NCI-H1105 treated with DMSO at 0.1 percent for 48 hours (cell line): ENCODE measurements at regions not wholly inside any gene's neighbourhood (a gene's known extent, or its start where the extent isn't known, plus 50 kb on each side); places are given as distances from the start of the nearest gene placed in this dataset.

ENCODE experiments used
- DNase-seq: peaks from one replicate; lab custom pipeline; 2025; lab: John Stamatoyannopoulos, UW

- no peak for DNase-seq
These were observed 228.0 kb downstream of the FOXL1 start for GRCh38 chr16:86806181-86806837.

DNA sequence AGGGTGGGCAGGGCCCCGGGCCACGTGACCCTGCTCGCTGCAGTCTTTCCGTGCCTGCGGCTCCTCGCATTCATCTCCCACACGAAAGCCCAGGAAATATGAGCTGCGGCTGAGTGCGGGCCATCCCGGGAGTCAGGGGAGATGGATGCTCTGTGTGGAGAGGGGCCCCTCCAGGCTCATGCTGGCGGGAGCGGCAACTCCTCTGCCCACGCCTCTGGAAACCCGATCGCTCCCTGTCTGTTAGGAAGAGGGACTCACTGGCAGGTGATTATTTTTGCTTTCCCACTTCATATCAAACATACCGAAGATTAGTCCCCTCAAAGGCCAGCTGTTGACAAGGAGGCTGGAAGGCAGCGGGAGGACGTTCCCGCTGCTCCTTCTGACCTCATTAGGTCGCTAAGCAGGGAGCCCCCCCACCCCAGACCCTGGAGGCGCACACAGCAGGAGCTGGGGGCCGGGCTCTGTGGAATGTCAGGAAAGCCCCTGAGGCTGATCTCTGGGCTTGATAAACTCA is 228.5 kb downstream of the FOXL1 start:
- DNase-seq, result peak; percentile 12

GRCh38 chr16:86808863-86809444 is 230.6 kb downstream of the FOXL1 start:
- no peak for DNase-seq

DNA sequence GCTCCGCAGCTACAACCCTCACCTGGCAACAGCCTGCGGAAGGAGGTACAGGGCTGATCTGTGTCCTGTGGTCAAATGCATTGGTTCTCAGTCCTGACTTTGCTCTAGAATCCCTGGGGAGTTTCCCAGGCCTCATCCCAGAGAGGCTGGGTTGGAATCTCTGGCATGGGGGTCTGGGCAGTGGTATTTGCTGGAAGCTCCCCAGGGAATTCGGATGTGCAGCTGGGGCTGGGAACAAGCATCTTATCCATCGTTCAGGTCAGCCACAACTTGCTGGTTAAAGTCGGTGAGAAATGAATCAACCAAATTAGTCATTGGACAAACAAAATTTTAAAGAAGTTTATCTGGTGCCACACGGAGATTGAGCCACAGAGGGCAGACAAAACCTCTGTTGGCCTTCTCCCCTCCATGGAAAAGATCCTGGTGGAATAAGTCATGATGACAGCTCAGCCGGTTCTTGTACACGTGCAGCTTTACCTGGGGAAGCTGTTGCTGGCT is 231.2 kb downstream of the FOXL1 start:
- DNase-seq, result no peak

DNA sequence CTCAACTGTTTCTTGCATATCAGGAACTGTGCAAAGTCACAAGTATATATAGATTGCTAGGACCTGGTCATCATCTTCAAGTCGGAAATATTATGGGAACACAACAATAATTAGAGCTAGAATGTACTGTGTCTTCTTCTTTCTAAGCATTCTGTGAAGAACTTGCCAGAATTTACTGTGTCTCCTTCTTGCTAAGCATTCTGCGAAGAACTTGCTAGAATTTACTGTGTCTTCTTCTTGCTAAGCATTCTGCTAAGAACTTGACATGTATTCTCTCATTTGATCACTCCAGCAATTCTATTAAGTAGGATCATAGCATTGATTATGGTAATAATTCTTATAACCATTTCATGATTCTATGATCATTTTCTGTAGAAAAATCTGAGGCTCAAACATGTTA is 231.7 kb downstream of the FOXL1 start:
- no peak for DNase-seq

GRCh38 chr16:86812363-86812970 is 234.1 kb downstream of the FOXL1 start:
- no peak for DNase-seq

GRCh38 chr16:86814256-86814655 is 235.9 kb downstream of the FOXL1 start:
- no peak for DNase-seq

DNA sequence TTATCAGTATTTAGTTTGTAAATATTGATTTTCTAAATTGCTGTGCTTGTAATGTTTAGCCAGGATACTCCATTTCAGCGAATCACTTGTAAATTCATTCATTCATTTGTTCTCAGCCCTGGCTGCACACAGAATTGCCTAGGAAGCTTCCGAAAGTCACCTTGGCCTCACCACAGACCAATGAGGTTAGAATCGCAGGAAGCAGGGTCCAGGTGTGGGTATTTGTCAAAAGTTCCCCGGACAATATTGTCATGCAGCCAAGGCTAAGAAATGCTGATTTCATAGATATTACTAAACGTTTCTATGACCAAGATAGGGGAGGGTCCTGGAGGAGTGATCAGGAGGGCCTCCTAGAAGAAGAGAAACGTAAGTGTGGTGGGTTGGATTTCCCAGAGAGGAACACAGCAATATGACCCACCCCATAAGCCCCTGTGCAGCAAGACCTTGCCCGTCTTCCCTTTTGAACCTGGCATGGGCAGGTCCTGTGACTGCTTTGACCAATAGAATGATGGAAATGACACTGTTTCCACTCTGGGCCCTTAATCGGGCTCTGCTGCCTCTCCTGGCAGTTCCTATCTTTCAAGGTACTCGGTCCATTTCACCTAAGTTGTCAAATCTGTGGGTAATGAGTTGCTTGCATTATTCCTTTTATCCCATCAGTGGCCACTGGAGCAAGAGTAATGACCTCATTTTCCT is 238.7 kb downstream of the FOXL1 start:
- DNase-seq, result no peak

GRCh38 chr16:86818671-86819532 is 240.6 kb downstream of the FOXL1 start:
- DNase-seq, result peak; percentile 0

DNA sequence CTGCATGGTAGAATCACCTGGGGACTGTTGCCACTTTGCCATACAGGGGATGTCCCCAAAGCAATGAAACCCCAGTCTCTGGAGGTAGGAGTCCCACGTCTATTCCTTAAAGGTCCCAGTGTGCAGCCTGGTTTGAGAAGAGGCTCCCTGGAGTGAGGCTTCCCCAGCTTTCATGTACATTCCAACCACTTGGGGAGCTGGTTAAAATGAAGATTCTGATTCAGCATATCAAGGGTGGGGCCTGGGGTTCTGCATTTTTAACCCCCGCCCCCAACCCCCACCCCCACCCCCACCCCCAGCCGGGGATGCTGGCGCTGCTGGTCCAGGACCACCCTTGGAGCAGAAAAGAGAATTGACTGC is 241.2 kb downstream of the FOXL1 start:
- DNase-seq, result no peak

GRCh38 chr16:86821895-86822294 is 243.5 kb downstream of the FOXL1 start:
- DNase-seq, result no peak

GRCh38 chr16:86823125-86823524 is 244.8 kb downstream of the FOXL1 start:
- DNase-seq, result no peak

DNA sequence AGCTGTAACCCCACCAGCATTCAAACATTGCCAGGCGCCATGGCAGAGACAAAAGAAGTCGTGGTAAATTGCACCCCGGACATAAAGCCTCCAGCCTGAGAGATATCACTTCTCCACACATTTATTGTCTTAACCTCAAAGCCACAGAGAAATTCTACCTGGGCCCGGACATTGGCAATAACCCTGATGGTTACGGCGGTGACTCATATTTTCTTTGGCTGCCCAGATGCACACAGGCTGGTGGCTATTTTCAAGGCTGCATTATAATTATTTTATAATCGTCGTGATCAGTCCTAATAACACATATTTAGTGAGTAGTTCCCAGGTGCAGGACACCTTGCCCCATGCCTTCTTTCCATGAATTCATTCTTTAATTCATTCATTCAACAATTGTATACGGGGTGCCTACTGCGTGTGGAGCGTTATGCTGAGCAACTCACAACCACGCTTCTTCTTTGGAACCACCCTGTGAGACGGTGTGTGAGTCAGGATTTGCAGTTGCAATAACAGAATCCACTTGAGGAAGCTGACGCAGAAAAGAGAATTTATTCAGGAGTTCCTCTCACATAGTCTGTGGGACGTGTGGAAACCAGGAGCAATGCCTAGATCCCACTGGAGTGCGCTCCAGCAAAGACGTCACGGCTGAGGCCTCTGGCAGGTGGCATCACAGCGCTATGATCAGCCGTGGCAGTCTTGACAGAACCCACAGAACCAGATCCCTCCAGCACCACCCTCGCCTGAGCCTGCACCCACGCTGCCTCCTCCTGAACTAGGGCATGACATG is 245.7 kb downstream of the FOXL1 start:
- DNase-seq, result no peak

- no peak for DNase-seq
These were observed 246.5 kb downstream of the FOXL1 start for GRCh38 chr16:86824751-86825296.

GRCh38 chr16:86825631-86826030 is 247.3 kb downstream of the FOXL1 start:
- DNase-seq, result no peak

DNA sequence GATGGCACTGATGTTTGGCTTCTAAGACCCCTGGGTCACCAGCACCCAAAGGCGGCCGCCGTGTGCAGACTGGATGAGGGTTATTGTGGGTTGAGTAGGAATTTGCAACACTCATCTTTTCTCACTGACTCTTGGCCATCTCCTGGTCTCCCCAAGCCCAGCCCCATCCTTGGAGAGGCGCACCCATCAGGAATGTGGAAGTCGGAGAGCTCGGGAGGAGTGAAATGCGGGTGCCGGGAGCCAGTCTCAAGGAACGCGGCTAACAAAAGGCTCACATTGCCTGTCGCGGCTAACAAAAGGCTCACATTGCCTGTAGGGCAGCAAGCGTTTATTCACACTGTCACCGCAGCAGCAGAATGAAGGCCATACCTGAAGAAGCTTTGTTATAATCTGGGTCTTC is 248.6 kb downstream of the FOXL1 start:
- no peak for DNase-seq

DNA sequence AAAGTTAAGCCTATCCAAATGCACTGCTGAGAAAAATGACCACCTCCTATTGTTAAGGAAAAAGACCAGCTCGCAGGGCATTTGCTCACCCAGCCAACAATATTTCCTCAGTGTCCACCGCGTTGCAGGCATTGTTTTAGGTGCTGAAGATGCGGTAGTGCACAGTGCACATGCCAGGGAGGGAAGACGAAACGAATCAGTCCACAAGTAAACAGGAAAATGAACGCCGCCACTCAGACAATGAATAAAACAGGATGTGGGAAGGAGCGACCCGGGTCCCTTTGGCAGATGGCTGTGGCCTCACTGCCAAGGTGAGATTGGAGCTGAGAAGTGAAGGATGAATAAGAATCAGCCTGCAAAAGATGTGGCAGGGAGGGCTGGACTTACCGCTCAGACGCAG is 249.2 kb downstream of the FOXL1 start:
- DNase-seq, result no peak

DNA sequence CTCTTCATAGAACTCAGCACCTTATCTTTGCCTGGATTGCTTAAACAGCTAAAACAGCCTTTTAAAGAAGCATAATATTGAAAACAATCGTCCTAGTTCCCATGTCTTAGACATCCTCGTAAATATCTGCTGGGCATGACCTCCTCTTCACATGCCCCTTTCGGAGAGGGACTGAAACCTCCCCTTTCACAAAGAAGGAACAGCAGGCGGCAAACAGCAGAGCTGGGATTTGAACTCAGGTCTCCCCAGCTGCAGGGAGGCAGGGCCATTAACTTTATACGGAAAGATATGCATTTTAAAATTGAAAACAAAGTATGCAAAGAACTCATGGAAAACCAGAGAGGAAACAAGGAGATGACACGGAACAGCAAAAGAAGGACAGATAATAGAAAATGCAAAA is 249.9 kb downstream of the FOXL1 start:
- no peak for DNase-seq

- no peak for DNase-seq
These were observed 250.3 kb downstream of the FOXL1 start for GRCh38 chr16:86828653-86829052.

DNA sequence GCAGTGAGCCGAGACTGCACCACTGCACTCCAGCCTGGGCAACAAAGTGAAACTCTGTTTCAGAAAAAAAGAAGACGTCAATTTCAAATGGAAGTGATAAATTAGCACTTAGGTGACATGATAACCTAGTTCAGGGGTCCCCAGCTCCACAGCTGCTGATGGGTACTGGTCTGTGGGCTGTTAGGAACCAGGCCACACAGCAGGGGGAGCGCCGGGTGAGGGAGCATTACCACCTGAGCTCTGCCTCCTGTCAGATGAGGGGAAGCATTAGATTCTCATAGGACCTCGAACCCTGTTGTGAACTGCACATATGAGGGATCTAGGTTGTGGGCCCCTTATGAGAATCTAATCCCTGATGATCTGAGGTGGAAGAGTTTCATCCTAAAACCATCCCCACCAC is 253.0 kb downstream of the FOXL1 start:
- DNase-seq, result no peak

GRCh38 chr16:86833136-86833535 is 254.8 kb downstream of the FOXL1 start:
- no peak for DNase-seq
